Pancreas (tissue), 10 donors: ENCODE measurements at regions not wholly inside any gene's neighbourhood (a gene's known extent, or its start where the extent isn't known, plus 50 kb on each side); places are given as distances from the start of the nearest gene placed in this dataset.

ENCODE experiments used
- ATAC-seq, 4 donors: fragments of 200-7000 bp; cut with Tn5 transposase; one replicate each; pipeline versions ENCODE4 v1.8.0 to v1.9.1; 2020; ENCODE audit warnings: mild to moderate bottlenecking in 4 of 4, moderate library complexity in 4 of 4
- DNase-seq, 6 donors: peaks; one replicate each; pipeline ENCODE4 v3.0.0-alpha.2; 2020
- FAIRE-seq: peaks from 2 replicates; lab custom pipeline; 2012; peaks lifted over from hg19 to GRCh38; lab: Jason Lieb, UNC
- H3K27ac ChIP-seq, 4 donors: fragments of 200-600 bp; sonication (generic); 1 replicate in 3 of 4; 2 replicates in 1 of 4; pipeline versions ENCODE4 v1.5.0 to v1.8.0; 2020
- H3K27me3 ChIP-seq, 4 donors: fragments of 200-600 bp; one replicate each; pipeline ENCODE4 v1.8.0; 2021
- H3K36me3 ChIP-seq, 3 donors: fragments of 200-600 bp; sonication (generic) in 1 of 3; one replicate each; pipeline versions ENCODE4 v1.5.0 to v1.8.0; 2020 to 2021
- H3K4me1 ChIP-seq, 3 donors: fragments of 200-600 bp; one replicate each; pipeline ENCODE4 v1.8.0; 2021
- H3K4me3 ChIP-seq, 4 donors: fragments of 200-600 bp; sonication (generic) in 2 of 4; one replicate each; pipeline versions ENCODE4 v1.5.0 to v1.8.0; 2020 to 2021
- H3K9me3 ChIP-seq, 4 donors: fragments of 200-600 bp; one replicate each; pipeline ENCODE4 v1.8.0; 2021
- CTCF ChIP-seq, 4 donors: fragments of 200-600 bp; sonication (generic) in 3 of 4; IDR thresholded peaks; one replicate each; pipeline versions ENCODE4 v1.5.0 to v1.8.0; 2021; ENCODE audit warnings: antibody characterized with exemption in 4 of 4
- WGBS, 2 donors: extraction: QIAGEN DNeasy Blood & Tissue Kit; methylation state at CpG; one replicate each; pipeline ENCODE4 v1.1.7; 2013; 5-methylcytosine and 5-hydroxymethylcytosine counted together
- intact Hi-C, 3 donors: fragments of 100-400 bp; cut with DNase I; formaldehyde crosslinking; loops; one replicate each; pipeline versions ENCODE4 v1.11.1 to v1.14.2; 2022
- donor health status: healthy with polysubstance abuse.
- donor health status: DM: no; HTN: no; CAD: no; lungs with moderate emphysema.
- donor health status: DM: no; HTN: no; CAD: no.
- donor health status: control.
- donor health status: control.
- donor health status: Bipolar disorder and iron deficiency.
- donor health status: DM: yes; HTN: yes; CAD: no.
- donor health status: DM: no; HTN: no; CAD: no.
- donor health status: DM: no; HTN: no; CAD: no.
- donor health status: DM: yes; HTN: yes; CAD: no.

GRCh38 chr11:92362989-92363388 is 138.4 kb downstream of the FAT3 start:
- Histone ChIP-seq H3K9me3 (no peaks in the 10 kb centered on the region), H3K4me3 (no peak overlapping the region), H3K27me3 (no peaks in the 10 kb centered on the region), H3K4me1 (no peaks in the 10 kb centered on the region), H3K27ac (no peak overlapping the region), H3K36me3 (no peaks in the 10 kb centered on the region)
- FAIRE-seq: no peak
- no peak for ATAC-seq
- WGBS, 2 donors: 54 to 55% methylated on average over 1 of the region's 1 CpG
- DNase-seq: no peak
- TF ChIP-seq CTCF (IDR thresholded peaks at IDR 0.05): no peak
- intact Hi-C loops: no loop called here

DNA sequence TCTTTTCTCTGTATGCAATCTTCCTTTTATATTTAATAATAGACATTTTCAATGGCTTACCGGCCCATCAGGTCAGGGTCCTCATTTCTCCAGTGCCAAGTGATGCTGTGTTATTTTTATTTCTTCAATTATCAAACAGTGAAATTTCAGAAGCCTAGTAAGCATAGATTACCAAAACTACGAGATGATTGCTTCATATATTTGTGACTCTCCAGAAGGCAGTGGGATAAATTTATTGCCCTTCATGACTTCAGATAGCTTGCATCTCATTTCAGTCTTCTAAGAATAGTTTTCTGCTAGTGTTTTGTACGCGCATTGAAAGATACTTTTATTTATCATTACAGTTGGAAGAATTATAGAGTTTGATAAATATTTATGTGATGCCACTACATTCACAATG is 139.6 kb downstream of the FAT3 start:
- ATAC-seq: no peak
- Histone ChIP-seq H3K27me3 (no peaks in the 10 kb centered on the region), H3K36me3 (no peaks in the 10 kb centered on the region), H3K4me3 (no peak overlapping the region), H3K4me1 (no peaks in the 10 kb centered on the region), H3K27ac (no peak overlapping the region), H3K9me3 (no peaks in the 10 kb centered on the region)
- 87 to 89% methylated on average over 4 of the region's 4 CpGs for WGBS, 2 donors
- intact Hi-C loops: no loop called here
- no peak for FAIRE-seq
- no peak for TF ChIP-seq CTCF (IDR thresholded peaks at IDR 0.05)
- no peak for DNase-seq

DNA sequence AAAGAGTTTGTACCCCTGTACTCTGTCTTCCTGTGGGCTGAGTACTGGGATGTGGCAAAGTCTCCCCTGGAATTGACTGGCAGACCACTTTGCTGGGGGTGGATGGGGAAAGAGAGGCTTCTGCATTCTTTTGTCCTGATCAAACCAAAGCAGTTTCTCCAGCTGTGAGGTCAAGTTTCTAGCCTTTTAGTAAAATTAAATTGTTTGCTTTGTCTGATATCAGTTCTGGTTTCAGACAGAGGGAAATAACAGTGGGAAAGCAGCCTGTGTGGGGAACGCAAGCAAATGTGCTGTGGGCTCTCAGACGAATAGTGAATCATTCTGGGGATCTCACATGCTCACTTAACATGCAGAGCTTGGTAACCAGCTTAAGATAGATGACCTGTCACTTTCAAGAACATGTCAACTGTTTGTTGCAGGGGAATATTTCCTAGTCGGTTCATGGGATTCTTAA is 151.6 kb downstream of the FAT3 start:
- DNase-seq (no peak), ATAC-seq (peak in 3 of 4 donors; percentile 62 to 66 (median 64)), FAIRE-seq (no peak)
- Histone ChIP-seq H3K27me3 (no peaks in the 10 kb centered on the region), H3K36me3 (no peaks in the 10 kb centered on the region), H3K9me3 (no peaks in the 10 kb centered on the region), H3K4me1 (no peaks in the 10 kb centered on the region), H3K27ac (no peak overlapping the region), H3K4me3 (no peak overlapping the region)
- WGBS, 2 donors: 10 to 15% methylated on average over 3 of the region's 3 CpGs
- intact Hi-C loops: no loop called here
- TF ChIP-seq CTCF (IDR thresholded peaks at IDR 0.05): no peak

DNA sequence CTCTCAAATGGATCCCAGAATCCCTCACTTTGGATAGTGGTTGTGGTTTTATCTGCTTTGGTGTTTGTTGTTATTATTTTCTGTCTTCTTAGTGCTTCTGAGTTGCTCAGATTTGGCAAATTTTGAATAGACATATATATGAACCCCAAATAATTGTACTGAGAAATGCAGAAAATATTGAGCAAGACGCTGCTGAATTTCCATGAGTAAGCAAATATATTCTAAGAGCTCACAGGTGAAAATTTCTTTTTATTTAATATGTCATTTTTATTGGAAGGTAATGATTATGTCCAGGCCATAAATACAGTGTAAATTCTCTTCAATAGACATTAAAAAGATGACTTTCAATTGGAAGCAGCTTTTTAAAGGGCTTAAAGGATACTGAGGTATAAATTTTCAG is 152.1 kb downstream of the FAT3 start:
- Histone ChIP-seq H3K4me1 (no peaks in the 10 kb centered on the region), H3K27ac (no peak overlapping the region), H3K9me3 (no peaks in the 10 kb centered on the region), H3K36me3 (no peaks in the 10 kb centered on the region), H3K4me3 (no peak overlapping the region), H3K27me3 (no peaks in the 10 kb centered on the region)
- 74 to 75% methylated on average over 1 of the region's 1 CpG for WGBS, 2 donors
- ATAC-seq: no peak
- DNase-seq: no peak
- no peak for TF ChIP-seq CTCF (IDR thresholded peaks at IDR 0.05)
- no peak for FAIRE-seq
- intact Hi-C loops: no loop called here

- WGBS, 2 donors: 88 to 97% methylated on average over 3 of the region's 3 CpGs
- ATAC-seq: no peak
- Histone ChIP-seq H3K36me3 (no peaks in the 10 kb centered on the region), H3K9me3 (no peaks in the 10 kb centered on the region), H3K27ac (no peak overlapping the region), H3K4me3 (no peak overlapping the region), H3K27me3 (no peaks in the 10 kb centered on the region), H3K4me1 (no peaks in the 10 kb centered on the region)
- no peak for FAIRE-seq
- no peak for DNase-seq
- TF ChIP-seq CTCF (IDR thresholded peaks at IDR 0.05): no peak
- intact Hi-C loops: no loop called here
Observed at GRCh38 chr11:92380882-92381281, 156.3 kb downstream of the FAT3 start.
